ENCODE measurements at regions not wholly inside any gene's neighbourhood (a gene's known extent, or its start where the extent isn't known, plus 50 kb on each side); places are given as distances from the start of the nearest gene placed in this dataset.

DNA sequence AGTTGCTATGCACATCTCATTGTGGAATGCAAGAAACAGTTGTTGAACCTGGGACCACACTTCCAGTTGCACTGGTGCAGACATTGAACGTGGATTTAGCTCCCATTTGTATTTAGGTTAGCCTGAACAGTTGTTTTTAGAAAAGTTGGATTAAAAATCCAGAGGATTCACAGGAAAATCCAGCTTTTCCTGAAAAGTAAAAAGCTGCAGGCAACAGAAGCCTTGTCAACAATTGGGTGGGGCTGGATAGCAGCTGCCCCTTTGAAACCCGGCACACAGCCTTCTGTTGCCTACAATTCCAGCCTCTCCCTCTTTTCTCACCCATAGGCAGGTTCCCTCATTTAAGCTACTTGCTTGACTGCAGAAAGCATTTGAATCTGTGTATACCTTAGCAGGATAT lies 165.3 kb upstream of the TBL1XR1 start:
- TF ChIP-seq, protein P1, sequence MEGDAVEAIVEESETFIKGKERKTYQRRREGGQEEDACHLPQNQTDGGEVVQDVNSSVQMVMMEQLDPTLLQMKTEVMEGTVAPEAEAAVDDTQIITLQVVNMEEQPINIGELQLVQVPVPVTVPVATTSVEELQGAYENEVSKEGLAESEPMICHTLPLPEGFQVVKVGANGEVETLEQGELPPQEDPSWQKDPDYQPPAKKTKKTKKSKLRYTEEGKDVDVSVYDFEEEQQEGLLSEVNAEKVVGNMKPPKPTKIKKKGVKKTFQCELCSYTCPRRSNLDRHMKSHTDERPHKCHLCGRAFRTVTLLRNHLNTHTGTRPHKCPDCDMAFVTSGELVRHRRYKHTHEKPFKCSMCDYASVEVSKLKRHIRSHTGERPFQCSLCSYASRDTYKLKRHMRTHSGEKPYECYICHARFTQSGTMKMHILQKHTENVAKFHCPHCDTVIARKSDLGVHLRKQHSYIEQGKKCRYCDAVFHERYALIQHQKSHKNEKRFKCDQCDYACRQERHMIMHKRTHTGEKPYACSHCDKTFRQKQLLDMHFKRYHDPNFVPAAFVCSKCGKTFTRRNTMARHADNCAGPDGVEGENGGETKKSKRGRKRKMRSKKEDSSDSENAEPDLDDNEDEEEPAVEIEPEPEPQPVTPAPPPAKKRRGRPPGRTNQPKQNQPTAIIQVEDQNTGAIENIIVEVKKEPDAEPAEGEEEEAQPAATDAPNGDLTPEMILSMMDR (IDR thresholded peaks at IDR 0.05) = no peak
- no peak for TF ChIP-seq POLR2A (IDR thresholded peaks at IDR 0.05)
